Neural progenitor cell (in vitro differentiated cells): ENCODE measurements at regions not wholly inside any gene's neighbourhood (a gene's known extent, or its start where the extent isn't known, plus 50 kb on each side); places are given as distances from the start of the nearest gene placed in this dataset.

ENCODE experiments used
- EZH2 ChIP-seq: fragments of 200-600 bp; sonication (generic); IDR thresholded peaks from 2 replicates; pipeline ENCODE4 v1.6.1; 2017; ENCODE audit warnings: antibody characterized with exemption, mild to moderate bottlenecking, moderate library complexity
- EZH2phosphoT487 ChIP-seq: fragments of 200-600 bp; sonication (generic); IDR thresholded peaks from 2 replicates; pipeline ENCODE4 v1.6.1; 2017; ENCODE audit warnings: antibody characterized with exemption
- TF ChIP-seq, protein P1 (sequence below): fragments of 200-600 bp; sonication (generic); IDR thresholded peaks from 2 replicates; pipeline ENCODE4 v1.5.1; 2017; ENCODE audit warnings: antibody characterized with exemption, mild to moderate bottlenecking

DNA sequence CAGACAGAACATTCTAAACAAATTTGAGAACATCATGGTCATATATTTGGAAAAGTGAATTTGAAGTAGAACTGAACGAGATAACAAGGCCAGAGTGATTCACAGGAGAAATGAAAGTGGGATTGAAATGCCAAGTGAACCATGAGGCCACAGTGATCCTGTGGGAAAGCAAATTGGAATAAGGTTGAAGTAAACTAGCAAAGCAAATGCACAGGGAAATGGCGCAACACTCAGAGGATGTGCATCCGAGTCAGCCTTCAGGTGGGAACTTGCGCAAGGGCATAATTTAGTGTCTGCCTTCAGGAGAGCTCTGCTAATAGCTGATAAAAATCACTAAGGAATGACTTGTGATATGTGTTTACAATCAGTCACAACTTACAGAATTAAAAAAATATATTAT lies 696.6 kb downstream of the LIG4 start:
- TF ChIP-seq, protein P1, sequence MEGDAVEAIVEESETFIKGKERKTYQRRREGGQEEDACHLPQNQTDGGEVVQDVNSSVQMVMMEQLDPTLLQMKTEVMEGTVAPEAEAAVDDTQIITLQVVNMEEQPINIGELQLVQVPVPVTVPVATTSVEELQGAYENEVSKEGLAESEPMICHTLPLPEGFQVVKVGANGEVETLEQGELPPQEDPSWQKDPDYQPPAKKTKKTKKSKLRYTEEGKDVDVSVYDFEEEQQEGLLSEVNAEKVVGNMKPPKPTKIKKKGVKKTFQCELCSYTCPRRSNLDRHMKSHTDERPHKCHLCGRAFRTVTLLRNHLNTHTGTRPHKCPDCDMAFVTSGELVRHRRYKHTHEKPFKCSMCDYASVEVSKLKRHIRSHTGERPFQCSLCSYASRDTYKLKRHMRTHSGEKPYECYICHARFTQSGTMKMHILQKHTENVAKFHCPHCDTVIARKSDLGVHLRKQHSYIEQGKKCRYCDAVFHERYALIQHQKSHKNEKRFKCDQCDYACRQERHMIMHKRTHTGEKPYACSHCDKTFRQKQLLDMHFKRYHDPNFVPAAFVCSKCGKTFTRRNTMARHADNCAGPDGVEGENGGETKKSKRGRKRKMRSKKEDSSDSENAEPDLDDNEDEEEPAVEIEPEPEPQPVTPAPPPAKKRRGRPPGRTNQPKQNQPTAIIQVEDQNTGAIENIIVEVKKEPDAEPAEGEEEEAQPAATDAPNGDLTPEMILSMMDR: no peak
- TF ChIP-seq EZH2phosphoT487 (no peak), EZH2 (no peak)
